ENCODE measurements at regions not wholly inside any gene's neighbourhood (a gene's known extent, or its start where the extent isn't known, plus 50 kb on each side); places are given as distances from the start of the nearest gene placed in this dataset.

GRCh38 chr7:13106513-13106912, 419.1 kb downstream of the ARL4A start:
- no peak for FAIRE-seq
- no peak overlapping the region for H3K4me2 ChIP-seq (ENCODE audit: insufficient read depth, low read length)
- no TSS peak for BruUV-seq (replicated peaks)
- no peaks in the 10 kb centered on the region for H3K9me1 ChIP-seq (replicated peaks; ENCODE audit: control insufficient read depth, extremely low read depth, insufficient read depth, low read length)
- H3K79me2 ChIP-seq (ENCODE audit: control insufficient read depth, insufficient read depth, low read length): no peaks in the 10 kb centered on the region
- H4K20me1 ChIP-seq (replicated peaks; ENCODE audit: control insufficient read depth, extremely low read depth, insufficient read depth, low read length): no peaks in the 10 kb centered on the region
- ChIA-PET CTCF (interaction anchor here (1.0 to 1.6 kb wide), 2 partner anchors 11 to 12 kb away, joined by 3 to 4 read pairs; no protein-coding TSS in a partner anchor), POLR2A (no interaction called here)
- H3K9me3 ChIP-seq (replicated peaks; ENCODE audit: control insufficient read depth, insufficient read depth, low read length): no peaks in the 10 kb centered on the region
- no peaks in the 10 kb centered on the region for H3K27me3 ChIP-seq (ENCODE audit: control insufficient read depth in 2 of 2, insufficient read depth in 2 of 2, low read length in 2 of 2)
- no peak overlapping the region for H3K4me3 ChIP-seq (replicated peaks in 1 of 3; ENCODE audit: insufficient read depth in 1 of 3, low read depth in 1 of 3, low read length in 3 of 3)
- no peaks in the 10 kb centered on the region for H3K4me1 ChIP-seq (ENCODE audit: control insufficient read depth, extremely low read depth, insufficient read depth, low read length)
- TF ChIP-seq FOS (IDR thresholded peaks at IDR 0.05; ENCODE audit: borderline replicate concordance, insufficient read depth, low read length) (no peak), GATA2 (IDR thresholded peaks at IDR 0.05; ENCODE audit: insufficient read depth, insufficient read length, low read depth, low read length) (no peak), JUN (IDR thresholded peaks at IDR 0.05; ENCODE audit: borderline replicate concordance, insufficient read depth, insufficient read length, low read depth) (no peak), MAX (IDR thresholded peaks at IDR 0.05; ENCODE audit: insufficient read depth, insufficient read length) (no peak), POLR2AphosphoS5 (IDR thresholded peaks at IDR 0.05; ENCODE audit: insufficient read depth, low read depth, low read length) (no peak)
- no peaks in the 10 kb centered on the region for H3K36me3 ChIP-seq (ENCODE audit: control insufficient read depth in 2 of 2, extremely low read depth in 1 of 2, insufficient read depth in 2 of 2, low read length in 2 of 2)
- H3K9ac ChIP-seq (replicated peaks; ENCODE audit: extremely low read depth, insufficient read depth, low read length): no peak overlapping the region
- intact Hi-C loops (cut with micrococcal nuclease): no loop called here
- H3K27ac ChIP-seq (ENCODE audit: insufficient read depth, low read depth, low read length): no peak overlapping the region
- no peak overlapping the region for H2AFZ ChIP-seq (ENCODE audit: low read depth, low read length)
- dilution Hi-C loops (cut with MboI; ENCODE audit: extremely low pct_ligation_motif_present, low sequenced_read_pairs): no loop called here
- DNase-seq (ENCODE audit: low read depth, low spot score): no peak

- ChIA-PET POLR2A (no interaction called here), CTCF (interaction anchor here (1.0 to 1.6 kb wide), 2 partner anchors 10 to 13 kb away, joined by 3 to 4 read pairs; no protein-coding TSS in a partner anchor)
- no TSS peak for BruUV-seq (replicated peaks)
- Histone ChIP-seq H3K9ac (replicated peaks; ENCODE audit: extremely low read depth, insufficient read depth, low read length) (no peak overlapping the region), H3K9me3 (replicated peaks; ENCODE audit: control insufficient read depth, insufficient read depth, low read length) (no peaks in the 10 kb centered on the region), H3K27ac (ENCODE audit: insufficient read depth, low read depth, low read length) (no peak overlapping the region), H3K4me3 (replicated peaks in 1 of 3; ENCODE audit: insufficient read depth in 1 of 3, low read depth in 1 of 3, low read length in 3 of 3) (no peak overlapping the region), H3K4me1 (ENCODE audit: control insufficient read depth, extremely low read depth, insufficient read depth, low read length) (no peaks in the 10 kb centered on the region), H2AFZ (ENCODE audit: low read depth, low read length) (no peak overlapping the region), H3K79me2 (ENCODE audit: control insufficient read depth, insufficient read depth, low read length) (no peaks in the 10 kb centered on the region), H3K4me2 (ENCODE audit: insufficient read depth, low read length) (no peak overlapping the region), H3K36me3 (ENCODE audit: control insufficient read depth in 2 of 2, extremely low read depth in 1 of 2, insufficient read depth in 2 of 2, low read length in 2 of 2) (no peaks in the 10 kb centered on the region), H3K27me3 (ENCODE audit: control insufficient read depth in 2 of 2, insufficient read depth in 2 of 2, low read length in 2 of 2) (no peaks in the 10 kb centered on the region), H3K9me1 (replicated peaks; ENCODE audit: control insufficient read depth, extremely low read depth, insufficient read depth, low read length) (no peaks in the 10 kb centered on the region), H4K20me1 (replicated peaks; ENCODE audit: control insufficient read depth, extremely low read depth, insufficient read depth, low read length) (no peaks in the 10 kb centered on the region)
- DNase-seq (ENCODE audit: low read depth, low spot score) (no peak), FAIRE-seq (no peak)
- intact Hi-C loops (cut with micrococcal nuclease) (no loop called here), dilution Hi-C loops (cut with MboI; ENCODE audit: extremely low pct_ligation_motif_present, low sequenced_read_pairs) (no loop called here)
- TF ChIP-seq CTCF (IDR thresholded peaks at IDR 0.05; ENCODE audit: extremely low read depth in 1 of 2, insufficient read depth in 1 of 2, low read depth in 1 of 2, low read length in 2 of 2) (no peak), MAX (IDR thresholded peaks at IDR 0.05; ENCODE audit: insufficient read depth, insufficient read length) (no peak), FOS (IDR thresholded peaks at IDR 0.05; ENCODE audit: borderline replicate concordance, insufficient read depth, low read length) (no peak)
Measured at GRCh38 chr7:13107291-13107690, 419.9 kb downstream of the ARL4A start.

Measured in endothelial cell of umbilical vein (primary cell).